ENCODE measurements at regions not wholly inside any gene's neighbourhood (a gene's known extent, or its start where the extent isn't known, plus 50 kb on each side); places are given as distances from the start of the nearest gene placed in this dataset.
A peak's percentile ranks its signal among the peaks of the same experiment; 100 is the strongest.

DNA sequence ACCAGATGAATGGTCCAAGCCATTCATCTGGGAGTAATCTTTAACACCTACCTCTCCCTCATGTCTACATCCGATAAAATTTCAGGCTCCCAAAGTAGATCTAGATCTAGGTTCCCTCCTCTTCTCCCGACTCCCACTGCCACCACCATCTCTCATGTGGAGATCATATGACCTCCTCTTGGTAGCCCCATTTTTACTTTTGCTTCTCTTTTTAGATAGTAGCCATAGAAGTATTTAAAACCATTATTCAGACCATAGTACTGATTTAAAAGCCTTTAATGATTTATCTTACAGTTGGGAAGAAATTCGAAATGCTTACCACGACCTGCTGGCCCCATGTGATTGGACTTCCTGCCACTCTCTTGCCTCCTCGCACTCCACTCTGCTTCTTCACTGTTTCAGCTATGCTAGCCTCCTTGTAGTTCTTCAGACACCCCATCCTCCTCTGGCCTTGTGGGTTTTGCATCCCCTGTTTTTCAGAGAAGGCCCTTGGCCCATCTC is 98.5 kb downstream of the RASSF10 start:
- Histone ChIP-seq H3K27ac (ENCODE audit: poor library complexity, severe bottlenecking) (peak overlapping the region; percentile 80), H3K27me3 (ENCODE audit: insufficient read depth, poor library complexity, severe bottlenecking) (no peaks in the 10 kb centered on the region), H3K4me3 (ENCODE audit: severe bottlenecking) (no peak overlapping the region), H3K9me3 (ENCODE audit: severe bottlenecking) (no peaks in the 10 kb centered on the region), H3K36me3 (ENCODE audit: low read depth) (no peaks in the 10 kb centered on the region), H3K4me1 (ENCODE audit: insufficient read depth, poor library complexity, severe bottlenecking) (peaks cover 16% of the 10 kb centered on the region)
- TF ChIP-seq, protein P1, sequence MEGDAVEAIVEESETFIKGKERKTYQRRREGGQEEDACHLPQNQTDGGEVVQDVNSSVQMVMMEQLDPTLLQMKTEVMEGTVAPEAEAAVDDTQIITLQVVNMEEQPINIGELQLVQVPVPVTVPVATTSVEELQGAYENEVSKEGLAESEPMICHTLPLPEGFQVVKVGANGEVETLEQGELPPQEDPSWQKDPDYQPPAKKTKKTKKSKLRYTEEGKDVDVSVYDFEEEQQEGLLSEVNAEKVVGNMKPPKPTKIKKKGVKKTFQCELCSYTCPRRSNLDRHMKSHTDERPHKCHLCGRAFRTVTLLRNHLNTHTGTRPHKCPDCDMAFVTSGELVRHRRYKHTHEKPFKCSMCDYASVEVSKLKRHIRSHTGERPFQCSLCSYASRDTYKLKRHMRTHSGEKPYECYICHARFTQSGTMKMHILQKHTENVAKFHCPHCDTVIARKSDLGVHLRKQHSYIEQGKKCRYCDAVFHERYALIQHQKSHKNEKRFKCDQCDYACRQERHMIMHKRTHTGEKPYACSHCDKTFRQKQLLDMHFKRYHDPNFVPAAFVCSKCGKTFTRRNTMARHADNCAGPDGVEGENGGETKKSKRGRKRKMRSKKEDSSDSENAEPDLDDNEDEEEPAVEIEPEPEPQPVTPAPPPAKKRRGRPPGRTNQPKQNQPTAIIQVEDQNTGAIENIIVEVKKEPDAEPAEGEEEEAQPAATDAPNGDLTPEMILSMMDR (IDR thresholded peaks at IDR 0.05; ENCODE audit: poor library complexity, severe bottlenecking), result no peak
- DNase-seq (ENCODE audit: low spot score) (no peak), ATAC-seq (ENCODE audit: low read depth) (no peak)

DNA sequence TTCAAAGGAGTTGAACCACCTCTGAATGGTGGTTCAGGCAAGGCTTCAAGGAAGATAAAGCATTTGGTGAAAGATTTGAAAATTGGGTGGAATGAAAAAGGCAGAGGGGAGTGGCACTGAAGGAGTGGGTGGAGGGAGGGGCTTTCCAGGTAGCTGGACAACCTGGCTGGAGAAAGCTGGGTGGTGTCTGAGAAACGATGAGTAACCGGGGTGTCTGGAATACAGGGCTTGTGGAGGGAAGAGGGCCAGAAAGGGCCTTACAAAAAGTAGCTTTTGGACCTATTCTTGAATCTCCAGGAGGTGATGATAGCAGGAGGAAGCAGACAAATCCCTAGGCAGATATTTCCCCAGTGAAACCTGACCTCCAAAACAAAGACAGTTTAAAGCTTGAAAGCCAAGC is 99.3 kb downstream of the RASSF10 start:
- H3K4me1 ChIP-seq (ENCODE audit: insufficient read depth, poor library complexity, severe bottlenecking), result peaks cover 16% of the 10 kb centered on the region
- no peaks in the 10 kb centered on the region for H3K9me3 ChIP-seq (ENCODE audit: severe bottlenecking)
- H3K27ac ChIP-seq (ENCODE audit: poor library complexity, severe bottlenecking), result peak overlapping the region; percentile 80
- no peaks in the 10 kb centered on the region for H3K27me3 ChIP-seq (ENCODE audit: insufficient read depth, poor library complexity, severe bottlenecking)
- TF ChIP-seq, protein P1 (IDR thresholded peaks at IDR 0.05; ENCODE audit: poor library complexity, severe bottlenecking), result no peak
- H3K36me3 ChIP-seq (ENCODE audit: low read depth), result no peaks in the 10 kb centered on the region
- H3K4me3 ChIP-seq (ENCODE audit: severe bottlenecking), result no peak overlapping the region
- DNase-seq (ENCODE audit: low spot score) (no peak), ATAC-seq (ENCODE audit: low read depth) (peak; percentile 47; the same call in 1 of the 3 replicates)

DNA sequence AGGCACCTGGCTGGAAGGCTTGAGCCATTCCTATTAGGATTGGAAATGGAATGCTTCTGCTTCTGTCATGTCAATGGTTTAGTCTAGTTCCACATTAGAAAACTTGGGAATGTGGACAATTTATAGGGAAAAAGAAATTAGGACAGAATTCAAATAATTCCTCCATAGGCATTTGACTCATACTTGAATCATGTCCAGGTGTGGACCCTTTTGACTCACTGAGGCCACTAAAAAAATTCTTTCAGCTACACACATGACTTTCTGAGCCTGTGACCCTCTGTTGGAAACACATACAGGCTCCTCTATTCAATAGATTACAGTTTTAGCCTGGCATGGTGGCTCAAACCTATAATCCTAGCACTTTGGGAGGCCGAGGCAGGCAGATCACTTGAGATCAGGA is 100.5 kb downstream of the RASSF10 start:
- H3K4me1 ChIP-seq (ENCODE audit: insufficient read depth, poor library complexity, severe bottlenecking), result peaks cover 16% of the 10 kb centered on the region
- no peaks in the 10 kb centered on the region for H3K36me3 ChIP-seq (ENCODE audit: low read depth)
- no peaks in the 10 kb centered on the region for H3K27me3 ChIP-seq (ENCODE audit: insufficient read depth, poor library complexity, severe bottlenecking)
- DNase-seq (ENCODE audit: low spot score), result no peak
- peak overlapping the region; percentile 80 for H3K27ac ChIP-seq (ENCODE audit: poor library complexity, severe bottlenecking)
- H3K4me3 ChIP-seq (ENCODE audit: severe bottlenecking), result no peak overlapping the region
- TF ChIP-seq, protein P1 (IDR thresholded peaks at IDR 0.05; ENCODE audit: poor library complexity, severe bottlenecking), result no peak
- no peaks in the 10 kb centered on the region for H3K9me3 ChIP-seq (ENCODE audit: severe bottlenecking)
- ATAC-seq (ENCODE audit: low read depth), result peak; percentile 45

DNA sequence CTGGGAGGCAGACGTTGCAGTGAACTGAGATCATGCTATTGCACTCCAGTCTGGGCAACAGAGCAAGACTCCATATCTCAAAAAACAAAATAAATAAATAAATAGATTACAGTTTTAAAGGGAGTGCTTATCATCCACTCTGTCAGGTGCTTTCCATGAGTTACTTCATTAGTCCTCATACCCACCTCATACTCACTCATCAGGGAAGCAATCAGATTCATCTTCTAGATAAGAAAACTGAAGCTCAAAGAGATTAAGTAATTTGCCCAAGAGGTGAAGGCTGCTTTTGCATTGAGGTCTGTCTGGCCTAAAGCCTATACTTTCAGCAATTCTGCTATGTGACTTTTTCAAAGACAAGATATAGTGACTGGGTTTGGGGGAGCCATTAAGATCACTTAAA is 101.0 kb downstream of the RASSF10 start:
- no peak overlapping the region for H3K4me3 ChIP-seq (ENCODE audit: severe bottlenecking)
- DNase-seq (ENCODE audit: low spot score) (no peak), ATAC-seq (ENCODE audit: low read depth) (no peak)
- TF ChIP-seq, protein P1 (IDR thresholded peaks at IDR 0.05; ENCODE audit: poor library complexity, severe bottlenecking), result no peak
- H3K4me1 ChIP-seq (ENCODE audit: insufficient read depth, poor library complexity, severe bottlenecking), result peaks cover 16% of the 10 kb centered on the region
- peak overlapping the region; percentile 80 for H3K27ac ChIP-seq (ENCODE audit: poor library complexity, severe bottlenecking)
- no peaks in the 10 kb centered on the region for H3K27me3 ChIP-seq (ENCODE audit: insufficient read depth, poor library complexity, severe bottlenecking)
- no peaks in the 10 kb centered on the region for H3K36me3 ChIP-seq (ENCODE audit: low read depth)
- no peaks in the 10 kb centered on the region for H3K9me3 ChIP-seq (ENCODE audit: severe bottlenecking)

DNA sequence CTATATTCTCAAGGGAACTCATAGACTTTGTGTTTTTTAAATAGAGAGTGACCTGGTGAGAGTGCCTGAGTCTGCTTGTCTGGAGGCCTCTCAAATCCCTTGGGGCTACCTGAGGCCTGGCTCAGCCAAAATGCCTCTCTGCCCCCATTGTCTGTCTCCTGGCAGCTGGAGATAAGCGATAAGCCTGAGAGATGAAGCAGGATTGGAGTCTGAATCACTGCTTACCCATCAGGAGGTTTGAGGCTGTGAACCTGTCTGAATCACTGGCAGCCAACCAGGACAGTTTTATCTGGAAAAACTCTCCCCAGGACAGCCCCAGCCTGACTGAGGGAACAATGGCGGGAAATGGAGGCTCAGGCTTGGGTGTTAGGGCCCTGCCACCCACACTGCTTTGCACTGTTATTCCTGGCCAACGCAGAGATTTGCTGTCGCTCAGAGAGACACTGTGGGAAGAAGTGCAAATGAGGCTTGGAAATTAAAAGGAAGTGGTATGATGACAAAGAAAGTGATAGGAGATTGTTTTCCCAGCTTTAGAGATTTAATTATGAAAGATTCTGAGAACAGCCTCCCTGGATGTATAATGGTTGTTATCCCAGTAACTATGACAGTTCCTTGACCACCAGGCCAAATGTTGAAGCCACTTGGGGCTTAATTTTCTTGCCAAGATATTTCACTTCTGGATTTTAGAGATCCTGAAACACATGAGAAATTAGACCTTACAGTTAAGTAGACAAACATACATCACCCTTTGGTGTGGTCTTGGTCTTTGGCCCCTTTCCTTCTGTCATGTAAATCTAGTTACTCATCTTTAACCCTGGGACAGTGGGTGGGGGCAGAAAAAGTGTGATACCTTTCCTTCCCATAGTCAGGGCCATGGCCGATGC is 102.1 kb downstream of the RASSF10 start:
- H3K4me1 ChIP-seq (ENCODE audit: insufficient read depth, poor library complexity, severe bottlenecking), result peaks cover 16% of the 10 kb centered on the region
- peak overlapping the region; percentile 80 for H3K27ac ChIP-seq (ENCODE audit: poor library complexity, severe bottlenecking)
- TF ChIP-seq, protein P1 (IDR thresholded peaks at IDR 0.05; ENCODE audit: poor library complexity, severe bottlenecking), result no peak
- peak; percentile 68 for ATAC-seq (ENCODE audit: low read depth)
- no peaks in the 10 kb centered on the region for H3K36me3 ChIP-seq (ENCODE audit: low read depth)
- no peak overlapping the region for H3K4me3 ChIP-seq (ENCODE audit: severe bottlenecking)
- no peaks in the 10 kb centered on the region for H3K27me3 ChIP-seq (ENCODE audit: insufficient read depth, poor library complexity, severe bottlenecking)
- no peaks in the 10 kb centered on the region for H3K9me3 ChIP-seq (ENCODE audit: severe bottlenecking)
- DNase-seq (ENCODE audit: low spot score), result no peak

Measured in RWPE2 (cell line).